ENCODE measurements at regions not wholly inside any gene's neighbourhood (a gene's known extent, or its start where the extent isn't known, plus 50 kb on each side); places are given as distances from the start of the nearest gene placed in this dataset.

DNA sequence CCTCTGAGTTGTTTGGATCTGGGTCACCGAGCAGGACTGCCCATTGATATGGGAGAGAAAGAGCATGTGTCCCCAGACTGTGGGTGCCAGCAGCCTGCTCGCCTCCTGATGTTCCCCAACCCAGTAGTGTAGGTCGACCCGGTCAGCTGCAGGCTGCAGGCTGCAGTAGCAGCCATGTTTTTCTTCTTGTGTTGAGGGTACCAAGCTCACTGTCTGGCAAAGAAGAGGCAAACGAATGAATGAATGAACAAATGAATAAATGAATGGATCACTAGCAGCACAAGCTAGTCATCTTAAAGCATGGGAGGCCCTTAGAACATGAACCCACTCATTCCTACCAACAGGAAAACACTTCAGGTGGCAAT, 293.2 kb downstream of the SOX9 start:
- DNase-seq = no peak

DNA sequence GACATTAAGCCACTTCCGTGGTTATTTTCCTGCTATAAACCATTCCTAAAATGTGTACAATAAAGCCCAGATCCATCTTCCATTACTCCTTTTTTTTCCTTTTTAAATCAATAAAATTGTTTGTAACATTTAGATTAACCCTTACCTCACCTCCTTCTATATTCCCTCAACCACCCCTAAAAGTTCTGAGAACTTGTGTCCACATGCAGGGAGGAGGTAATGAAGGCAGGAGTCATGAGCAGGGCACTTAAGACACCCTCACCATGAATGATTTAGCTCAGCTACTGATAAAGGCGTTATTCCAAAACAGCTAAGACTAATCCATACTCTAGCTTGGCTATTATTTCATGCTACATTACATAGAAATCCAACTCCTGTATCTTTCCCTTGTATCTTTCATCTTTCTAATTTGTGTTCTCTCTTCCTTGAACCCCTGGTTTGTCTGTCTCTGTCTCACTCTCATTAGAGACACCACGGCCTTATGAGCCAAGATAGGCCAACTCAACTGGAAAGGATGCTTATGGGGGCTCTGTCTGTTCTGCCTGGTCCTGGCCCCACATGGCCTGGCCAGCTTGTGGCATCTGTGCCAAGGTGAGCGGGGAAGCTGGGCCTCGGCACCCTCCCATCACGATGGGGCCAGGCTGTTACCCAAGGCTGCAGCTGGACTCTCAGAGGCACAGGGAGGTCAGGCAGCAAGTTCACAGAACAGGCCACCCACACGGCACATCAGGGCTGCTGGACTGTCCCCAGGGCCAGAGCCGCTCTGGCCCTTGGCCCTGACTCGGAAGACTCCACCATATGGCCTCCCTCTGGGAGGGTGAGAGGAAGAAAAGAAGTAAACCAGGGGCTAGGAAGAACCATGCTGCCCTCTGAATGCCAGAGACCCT, 294.4 kb downstream of the SOX9 start:
- no peak for DNase-seq

DNA sequence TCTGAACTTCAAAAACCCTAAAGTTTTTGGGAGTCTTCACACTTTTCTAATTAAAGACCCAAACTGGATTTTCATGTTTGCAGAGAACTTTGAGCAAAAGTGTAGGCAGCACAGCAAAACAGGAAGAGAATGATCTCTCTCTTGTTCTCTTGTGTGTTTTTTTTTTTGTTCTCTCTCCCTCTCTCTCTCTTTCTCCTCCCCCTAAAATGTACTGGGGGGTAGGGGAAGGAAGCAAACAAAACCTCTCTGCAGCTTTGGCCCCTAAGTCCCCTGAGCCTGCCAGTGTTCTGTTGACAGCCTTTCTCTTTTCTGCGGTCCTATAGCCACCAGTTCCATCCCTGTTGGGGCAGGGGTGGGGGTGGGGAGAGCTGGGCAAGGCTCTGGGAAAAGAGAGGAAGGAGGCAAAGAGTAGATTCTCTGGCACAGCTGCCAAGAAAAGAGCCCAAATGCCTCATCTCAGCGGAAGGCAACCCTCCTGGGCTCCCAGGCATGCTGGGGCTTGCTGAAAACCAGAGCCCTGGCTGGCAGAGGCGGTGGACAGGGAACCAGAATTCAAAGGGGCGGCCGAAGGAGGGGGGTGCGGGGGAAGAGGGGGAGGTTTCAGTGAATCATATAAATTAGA, 295.3 kb downstream of the SOX9 start:
- DNase-seq = no peak

DNA sequence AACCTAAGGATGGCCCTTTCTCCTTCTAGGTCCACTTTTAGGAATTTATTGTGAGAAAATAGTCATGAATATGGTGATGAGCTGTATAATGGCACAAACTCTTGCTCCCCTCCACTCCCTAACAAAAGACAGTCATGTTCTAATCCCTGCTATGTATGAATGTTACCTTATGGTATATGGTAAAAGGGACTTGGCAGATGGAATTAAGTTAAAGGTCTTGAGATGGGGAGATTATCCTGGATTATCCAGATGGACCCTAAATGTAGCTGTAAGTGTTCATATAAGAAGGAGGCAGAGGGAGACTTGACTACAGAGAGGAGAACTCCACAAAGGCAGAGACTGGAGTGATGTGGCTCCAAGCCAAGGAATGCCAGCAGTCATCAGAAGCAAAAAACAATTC, 296.1 kb downstream of the SOX9 start:
- no peak for DNase-seq

DNA sequence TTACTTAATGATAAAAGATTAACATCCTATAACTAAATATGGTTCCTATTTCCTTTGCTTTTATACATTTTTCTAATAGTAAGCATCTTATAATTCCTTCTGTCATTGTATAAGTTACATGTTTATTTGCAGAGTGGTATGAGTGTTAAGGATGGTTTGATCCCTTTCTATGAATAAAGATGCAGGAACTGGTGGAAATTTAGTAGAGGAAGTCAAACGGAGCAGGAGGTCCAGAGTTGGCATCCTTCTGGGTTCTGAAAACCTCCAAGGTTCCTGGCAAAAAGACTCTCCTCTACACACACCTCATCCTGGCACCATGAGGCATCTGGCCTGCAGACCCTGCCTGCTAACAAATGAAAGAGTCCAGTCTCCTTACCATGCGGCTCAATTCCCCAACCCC, 296.8 kb downstream of the SOX9 start:
- no peak for DNase-seq

DNA sequence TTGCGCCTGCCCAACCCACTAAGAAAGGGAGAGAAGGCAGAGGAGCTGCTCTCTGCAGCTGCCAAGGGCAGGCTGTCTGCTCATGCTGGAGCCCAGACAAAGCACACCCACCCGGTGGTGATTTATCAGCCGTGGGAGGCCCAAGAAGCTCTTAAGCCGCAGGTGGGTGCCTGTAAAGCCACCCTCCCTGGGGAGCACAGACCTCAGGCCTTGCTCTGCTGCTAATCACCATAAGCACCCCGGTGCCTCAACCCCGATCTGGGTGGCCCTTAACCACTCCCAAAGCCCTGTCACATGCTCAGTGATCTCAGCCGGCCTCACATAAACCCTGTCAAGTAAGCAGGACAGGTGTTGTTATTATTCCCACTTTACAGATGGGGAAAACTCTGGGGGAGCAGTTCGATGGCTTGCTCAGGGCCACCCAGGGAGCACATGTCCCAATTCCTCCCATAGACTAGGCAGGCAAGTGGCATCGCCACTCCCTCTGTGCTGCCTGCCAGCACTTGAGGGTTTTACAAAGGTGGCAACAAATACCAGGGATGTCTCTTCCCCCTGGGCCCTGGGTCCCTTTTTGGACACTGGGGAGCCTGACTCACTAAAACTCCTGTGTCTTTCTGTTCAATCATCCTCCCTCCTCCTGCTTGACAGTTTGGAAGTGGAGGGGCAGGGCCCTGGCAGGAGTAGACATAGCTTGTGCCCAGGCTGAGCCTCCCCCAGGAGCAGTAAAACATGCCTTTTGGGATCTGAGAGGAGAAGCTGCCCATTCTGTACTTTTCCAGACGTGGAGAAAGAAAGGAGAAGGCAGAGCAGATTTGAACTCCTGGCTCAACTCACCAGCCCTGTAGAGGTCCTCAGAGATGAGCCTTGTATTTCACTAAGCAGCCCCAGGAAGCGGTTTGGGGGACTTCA, 299.3 kb downstream of the SOX9 start:
- peak; percentile 12 for DNase-seq

DNA sequence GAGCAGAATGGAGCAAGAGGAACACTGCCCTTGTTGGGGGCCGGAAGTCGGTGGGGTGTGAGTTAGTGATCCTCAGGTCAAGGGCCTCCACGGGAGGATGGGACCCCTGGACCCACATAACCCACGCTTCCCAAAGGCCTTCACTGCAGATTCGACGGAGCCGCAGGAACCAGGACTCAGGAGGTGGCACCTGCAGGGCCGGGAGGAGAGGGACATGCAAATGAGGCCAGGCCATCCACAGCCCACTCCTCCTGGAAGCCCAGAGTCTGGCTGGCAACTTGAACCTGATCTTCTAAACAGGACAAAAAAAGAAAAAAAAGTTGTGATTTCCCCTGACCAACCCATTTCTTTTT, 299.9 kb downstream of the SOX9 start:
- no peak for DNase-seq

DNA sequence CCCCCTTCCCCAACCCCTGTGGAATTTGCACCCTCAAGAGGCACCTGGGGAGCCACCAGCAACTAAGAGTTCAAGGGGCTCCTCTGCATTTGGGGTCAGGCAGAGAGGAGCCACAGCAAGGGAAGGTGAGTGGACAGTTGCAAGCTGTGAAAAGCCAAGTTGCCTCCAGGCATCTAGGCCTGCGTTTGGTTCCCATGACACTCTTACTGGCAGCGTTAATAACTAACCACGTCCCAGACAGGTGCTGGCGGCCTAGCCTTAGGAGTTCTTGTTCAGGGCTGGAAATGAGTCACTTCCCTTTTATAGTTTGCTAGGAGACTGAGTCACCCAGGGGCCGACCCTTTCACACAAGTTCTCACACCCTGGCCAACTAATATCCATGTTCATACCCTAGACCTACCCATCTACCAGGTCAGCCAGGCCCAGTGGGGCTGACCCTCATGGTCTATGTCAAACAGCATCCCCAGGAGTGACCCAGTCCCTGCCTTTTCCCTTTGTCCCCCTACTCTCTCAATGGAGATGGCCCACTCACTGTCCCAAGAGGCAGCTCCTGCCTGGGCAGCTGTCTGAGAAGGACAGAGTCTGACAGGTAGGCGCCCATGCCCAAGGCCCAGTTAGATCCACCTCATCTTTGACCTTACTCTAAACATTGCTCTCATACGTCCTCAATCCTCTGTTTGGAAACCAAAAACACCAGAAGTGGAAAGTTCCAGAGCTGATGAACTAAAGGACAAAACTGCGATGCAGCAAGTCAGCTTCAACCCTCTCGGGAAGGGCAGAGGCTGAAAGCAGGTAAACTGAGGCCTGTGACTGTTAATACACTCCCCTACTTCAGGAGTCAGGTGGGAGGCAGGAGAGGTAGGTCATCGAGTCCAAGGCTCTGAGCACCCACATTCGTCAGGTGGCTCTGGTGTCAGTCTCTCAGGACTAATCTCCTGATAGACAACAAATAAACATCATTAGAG, 300.6 kb downstream of the SOX9 start:
- peak; percentile 99 for DNase-seq

DNA sequence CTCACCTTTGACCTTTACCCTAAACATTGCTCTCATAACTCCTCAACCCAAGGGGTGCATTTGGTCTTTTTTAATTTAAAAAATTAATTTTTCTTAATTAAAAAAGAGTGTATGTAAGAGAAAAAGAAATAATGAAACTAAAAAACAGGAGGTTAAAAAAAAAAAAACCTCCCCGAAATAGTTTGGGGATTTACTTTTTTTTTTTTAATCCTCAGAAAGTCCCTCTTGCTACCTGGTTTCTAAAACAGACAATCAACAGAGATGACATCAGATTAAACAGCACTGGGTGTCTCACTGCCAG, 301.3 kb downstream of the SOX9 start:
- no peak for DNase-seq

DNA sequence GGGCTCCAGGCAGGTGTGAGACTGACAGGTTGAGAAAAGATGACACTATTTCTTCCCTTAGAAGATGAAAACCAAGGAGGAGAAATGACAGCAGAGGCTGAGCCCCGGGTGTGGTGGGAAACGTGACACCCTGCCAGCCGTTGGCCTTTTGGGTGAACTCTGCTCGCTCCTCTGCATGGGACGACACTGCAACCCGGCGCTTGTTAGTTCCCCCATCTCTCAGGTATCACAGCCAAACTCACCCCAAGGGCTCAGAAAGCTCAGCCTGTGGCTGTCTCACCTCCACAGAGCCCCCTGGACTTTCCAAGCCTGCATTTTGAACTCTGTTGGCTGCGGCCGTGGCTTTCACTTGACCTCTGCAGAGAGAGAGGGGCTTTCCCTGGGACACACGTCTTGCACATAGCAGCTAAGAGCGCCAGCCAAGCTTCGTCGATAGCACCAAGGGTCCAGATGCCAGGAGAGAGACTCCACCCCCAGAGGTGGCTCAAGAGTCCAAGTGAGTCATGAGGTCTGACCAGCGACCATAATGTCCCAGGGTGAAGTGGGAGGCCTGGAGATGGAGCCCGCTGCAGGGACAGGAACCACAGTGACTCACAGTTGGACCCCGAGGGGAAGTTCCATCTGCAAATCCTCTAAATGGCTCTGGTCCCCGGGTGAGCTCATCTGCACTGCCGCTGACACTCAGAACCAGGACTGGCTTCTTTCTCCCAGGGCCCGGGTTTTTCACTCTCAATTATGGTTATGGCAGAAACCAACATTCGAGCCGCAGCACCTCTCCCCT, 301.9 kb downstream of the SOX9 start:
- peak; percentile 100 for DNase-seq

DNA sequence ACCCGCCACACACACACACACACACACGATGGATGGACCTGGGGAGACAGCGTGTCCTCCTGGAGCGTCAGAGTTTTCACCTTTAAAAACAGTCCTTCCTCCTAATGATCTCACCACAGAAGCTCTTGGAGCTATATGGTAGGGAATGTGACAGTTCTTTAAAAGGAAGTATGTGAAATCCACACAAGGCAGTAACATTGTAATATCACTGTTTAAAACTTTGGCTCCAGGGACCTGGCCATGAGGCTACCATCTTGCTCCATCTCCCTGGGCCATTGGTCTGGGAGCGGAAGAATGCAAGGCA, 302.4 kb downstream of the SOX9 start:
- no peak for DNase-seq

DNA sequence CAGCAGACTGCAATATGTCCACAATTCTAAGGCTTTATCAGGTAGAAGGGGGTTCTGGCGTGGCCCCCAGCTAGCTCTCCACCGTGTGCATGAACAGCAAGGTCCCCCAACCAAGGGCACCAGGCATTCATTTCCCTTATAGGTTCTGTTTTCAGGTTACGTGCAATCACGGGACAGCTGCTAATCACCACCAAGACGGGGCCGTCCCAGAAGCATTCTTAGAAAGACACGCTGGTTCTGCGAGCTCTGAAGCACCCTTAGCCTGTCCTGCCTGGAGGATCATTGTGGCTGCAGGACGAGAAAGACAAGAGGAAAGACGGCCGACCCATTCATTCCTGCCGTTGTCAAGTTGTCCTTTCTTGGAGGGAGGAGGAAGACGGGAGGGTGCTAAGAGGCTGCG, 302.9 kb downstream of the SOX9 start:
- no peak for DNase-seq

DNA sequence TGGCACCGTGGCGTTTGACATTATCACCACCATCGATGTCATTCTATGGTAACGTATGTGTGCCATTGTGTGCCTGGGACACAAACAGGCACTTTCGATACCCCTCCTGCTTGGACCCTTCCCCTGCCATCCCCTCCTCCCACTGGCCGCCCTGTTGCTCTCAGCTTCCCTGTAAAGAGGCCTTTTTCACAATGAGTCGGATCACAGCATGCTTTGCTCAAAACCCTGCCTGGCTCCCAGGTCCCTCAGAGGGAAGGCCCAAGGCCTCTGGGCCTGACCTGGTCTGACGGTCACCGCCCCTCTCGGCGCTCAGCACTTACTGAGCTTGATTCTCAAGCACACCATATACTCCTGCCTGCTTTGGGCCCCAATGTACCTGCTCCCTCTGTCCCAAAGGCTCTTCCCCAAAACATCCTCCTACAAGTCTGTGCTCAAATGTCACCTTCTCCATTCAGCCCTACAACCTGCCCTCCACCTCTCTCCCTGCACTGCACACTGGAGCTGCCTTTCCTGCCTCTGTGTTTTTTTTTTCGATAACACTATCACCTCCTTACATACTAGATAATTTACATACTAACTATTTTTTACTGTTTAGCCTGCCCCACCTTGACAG, 303.8 kb downstream of the SOX9 start:
- no peak for DNase-seq

DNA sequence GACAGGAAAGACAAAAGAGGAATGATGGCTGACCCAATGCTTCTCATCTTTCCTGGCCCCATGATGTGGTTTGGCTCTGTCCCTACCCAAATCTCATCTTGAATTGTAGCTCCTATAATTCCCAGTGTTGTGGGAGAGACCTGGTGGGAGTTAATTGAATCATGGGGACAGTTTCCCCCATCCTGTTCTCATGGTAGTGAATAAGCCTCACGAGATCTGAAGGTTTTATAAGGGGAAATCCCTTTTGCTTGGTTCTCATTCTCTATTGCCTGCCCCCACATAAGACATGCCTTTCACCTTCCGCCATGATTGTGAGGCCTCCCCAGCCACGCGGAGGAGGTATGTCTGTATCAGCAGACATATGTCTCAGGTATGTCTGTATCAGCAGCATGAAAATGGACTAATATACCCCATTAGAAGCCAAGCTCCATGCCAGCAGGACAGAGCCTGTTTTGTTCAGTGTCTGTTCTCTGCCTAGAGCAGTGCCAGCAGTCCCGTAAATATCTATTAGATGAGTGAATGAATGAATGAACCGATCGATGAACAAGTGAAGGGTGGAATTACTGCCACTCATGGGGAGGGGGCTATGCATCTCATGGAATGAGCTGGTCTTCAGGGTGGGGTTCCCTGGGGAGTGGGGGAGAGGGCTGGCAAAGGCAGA, 304.4 kb downstream of the SOX9 start:
- no peak for DNase-seq

DNA sequence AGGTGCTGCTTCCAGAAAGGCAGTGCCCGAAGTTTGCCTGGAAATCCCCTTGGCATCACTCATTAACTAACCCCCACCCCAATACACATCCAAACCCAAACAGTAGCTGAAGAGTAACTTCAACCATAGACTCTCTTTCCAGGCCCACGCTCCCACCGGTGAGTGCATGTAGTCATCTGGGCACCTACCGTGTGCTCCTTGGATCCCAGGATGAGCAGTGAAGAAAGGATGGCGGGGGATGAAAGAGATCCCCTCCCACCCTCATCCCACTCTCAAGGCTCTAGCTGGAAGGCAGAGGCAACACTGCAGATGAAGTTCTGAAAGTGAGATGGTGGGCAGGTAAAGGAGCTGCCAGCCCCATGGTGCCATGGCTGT, 305.0 kb downstream of the SOX9 start:
- no peak for DNase-seq

DNA sequence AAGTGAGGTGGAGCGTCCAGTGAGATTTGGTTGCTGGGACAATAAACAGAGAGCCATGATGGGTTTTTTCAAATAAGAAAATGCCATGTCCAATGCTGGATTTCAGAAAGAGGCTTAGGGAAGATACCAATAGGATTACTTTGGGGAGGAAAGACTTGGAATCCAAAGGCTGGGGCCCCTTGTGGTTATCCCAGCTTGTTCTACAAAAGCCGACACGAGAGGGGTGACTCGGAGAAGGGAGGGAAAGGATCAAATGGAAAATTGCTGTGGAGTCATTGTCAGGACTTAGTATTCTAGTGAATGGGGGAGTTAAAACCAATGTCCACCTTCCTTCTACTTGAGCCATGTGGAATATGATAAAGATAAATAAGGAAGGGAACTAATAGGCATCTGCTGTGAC, 305.5 kb downstream of the SOX9 start:
- no peak for DNase-seq

DNA sequence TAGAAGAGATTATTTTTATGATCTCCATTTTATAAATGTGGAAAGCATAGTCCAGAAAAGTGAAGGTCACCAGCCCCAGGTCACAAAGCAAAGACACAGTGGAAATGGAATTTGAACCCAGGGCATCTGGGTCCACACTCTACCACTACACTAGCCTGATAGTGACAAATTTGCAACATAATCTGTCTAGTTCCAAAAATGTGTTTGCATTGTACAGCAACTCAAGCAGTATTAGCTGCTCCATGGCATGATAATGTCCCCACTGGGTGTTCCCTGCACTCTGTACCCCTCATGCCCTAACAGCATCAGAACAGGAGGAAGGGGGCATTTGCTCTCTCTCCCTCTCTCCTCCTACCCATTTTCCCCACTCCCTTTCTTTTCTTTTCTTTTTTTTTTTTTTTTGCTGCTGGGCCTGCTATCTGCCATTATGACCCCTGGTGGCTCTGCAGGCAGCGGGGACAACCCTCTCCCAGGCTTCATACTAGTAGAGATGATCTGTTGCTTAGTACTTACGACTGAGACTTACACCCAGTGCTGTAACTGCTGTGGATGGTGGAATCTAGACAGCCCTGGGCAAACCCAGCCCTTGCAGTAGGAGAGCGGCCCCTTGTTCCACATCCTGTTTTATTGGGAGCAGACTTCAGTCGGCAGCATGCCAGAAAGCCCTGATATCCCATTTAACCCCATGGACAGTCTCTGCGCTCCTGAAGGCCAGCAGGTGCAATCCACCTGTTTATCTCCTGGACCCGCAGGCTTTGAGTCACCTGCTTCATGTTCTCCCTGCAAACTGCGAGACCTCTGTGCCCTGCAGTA, 306.3 kb downstream of the SOX9 start:
- DNase-seq = no peak

DNA sequence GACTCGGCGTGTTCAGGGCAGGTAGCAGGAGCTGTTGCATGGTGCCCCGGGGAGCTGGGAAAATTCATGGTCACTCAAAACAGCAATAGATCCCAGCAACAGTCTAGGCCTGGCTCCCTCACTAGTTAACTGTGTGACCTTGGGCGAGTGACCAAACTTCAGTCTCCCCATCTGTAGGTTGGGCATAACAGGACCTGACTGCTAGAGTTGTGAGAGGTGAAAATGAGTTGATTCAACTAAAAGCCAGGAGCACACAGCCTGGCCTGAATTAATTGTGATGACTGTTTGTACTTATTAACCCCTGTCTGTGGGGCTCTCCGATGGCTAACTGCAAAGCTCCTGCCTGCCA, 306.9 kb downstream of the SOX9 start:
- no peak for DNase-seq

DNA sequence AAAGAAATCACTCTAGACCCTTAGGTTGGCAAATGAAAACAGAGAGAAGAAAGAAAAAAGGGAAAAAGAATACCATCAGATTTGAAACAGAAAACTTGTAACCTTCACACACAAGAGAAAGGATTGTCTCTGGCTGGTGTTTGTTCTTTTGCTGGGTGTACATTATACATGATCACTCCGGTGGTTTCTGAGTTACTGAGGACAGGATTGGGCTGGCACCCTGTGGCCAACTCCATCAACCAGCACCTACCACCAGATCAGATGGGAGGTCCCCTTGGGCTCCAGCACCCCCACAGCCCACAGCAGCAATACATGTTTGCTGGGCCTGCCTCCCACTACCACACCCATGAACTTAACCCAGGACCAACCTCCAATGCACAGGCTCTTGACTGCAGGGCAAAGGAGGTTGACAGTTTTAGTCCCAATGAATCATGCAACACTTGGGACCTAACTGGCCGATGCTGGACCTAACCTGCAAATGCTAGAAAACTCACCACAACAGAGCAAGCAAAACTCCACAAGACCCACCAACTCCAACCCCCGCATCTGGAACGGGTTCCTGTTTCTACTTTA, 308.3 kb downstream of the SOX9 start:
- DNase-seq = no peak

All from EL (cell line).